Naive B cell (primary cell): ENCODE measurements at regions not wholly inside any gene's neighbourhood (a gene's known extent, or its start where the extent isn't known, plus 50 kb on each side); places are given as distances from the start of the nearest gene placed in this dataset.
A peak's percentile ranks its signal among the peaks of the same experiment; 100 is the strongest.

ENCODE experiments used
- ATAC-seq, 2 donors: fragments of 150-1000 bp; cut with Tn5 transposase; 2 replicates each; pipeline ENCODE4 v1.10.0; 2021; ENCODE audit warnings: low read depth in 2 of 2, mild to moderate bottlenecking in 2 of 2, moderate library complexity in 2 of 2
- DNase-seq: peaks from one replicate; pipeline ENCODE4 v3.0.0; 2022
- H3K27ac Mint-ChIP-seq, 6 donors: one replicate each; pipeline ENCODE4 v1.8.0; 2020 to 2022; ENCODE audit warnings: mild to moderate bottlenecking in 6 of 6, mixed read lengths in 6 of 6, moderate library complexity in 5 of 6, inconsistent platforms in 2 of 6
- H3K27me3 Mint-ChIP-seq, 3 donors: one replicate each; pipeline ENCODE4 v1.8.0; 2021 to 2022; ENCODE audit warnings: mixed read lengths in 3 of 3, mild to moderate bottlenecking in 1 of 3
- H3K36me3 Mint-ChIP-seq, 2 donors: one replicate each; pipeline ENCODE4 v1.8.0; 2020 to 2022; ENCODE audit warnings: mixed read lengths in 2 of 2, inconsistent platforms in 1 of 2, mild to moderate bottlenecking in 1 of 2
- H3K4me1 Mint-ChIP-seq, 3 donors: one replicate each; pipeline ENCODE4 v1.8.0; 2020 to 2022; ENCODE audit warnings: mixed read lengths in 3 of 3, inconsistent platforms in 1 of 3, mild to moderate bottlenecking in 1 of 3, moderate library complexity in 1 of 3
- H3K4me3 Mint-ChIP-seq, 8 donors: one replicate each; pipeline ENCODE4 v1.8.0; 2020 to 2022; ENCODE audit warnings: mild to moderate bottlenecking in 8 of 8, mixed read lengths in 8 of 8, moderate library complexity in 8 of 8, inconsistent platforms in 2 of 8
- H3K9me3 Mint-ChIP-seq, 7 donors: one replicate each; pipeline ENCODE4 v1.8.0; 2020 to 2022; ENCODE audit warnings: mixed read lengths in 7 of 7, mild to moderate bottlenecking in 5 of 7, inconsistent platforms in 2 of 7, moderate library complexity in 1 of 7

GRCh38 chr6:146943664-146944063 is 260.6 kb upstream of the STXBP5 start:
- ATAC-seq: no peak
- Mint-ChIP-seq H3K36me3 (peaks cover 0 to 5% of the 10 kb centered on the region in 2 donors), H3K4me3 (no peak overlapping the region)

DNA sequence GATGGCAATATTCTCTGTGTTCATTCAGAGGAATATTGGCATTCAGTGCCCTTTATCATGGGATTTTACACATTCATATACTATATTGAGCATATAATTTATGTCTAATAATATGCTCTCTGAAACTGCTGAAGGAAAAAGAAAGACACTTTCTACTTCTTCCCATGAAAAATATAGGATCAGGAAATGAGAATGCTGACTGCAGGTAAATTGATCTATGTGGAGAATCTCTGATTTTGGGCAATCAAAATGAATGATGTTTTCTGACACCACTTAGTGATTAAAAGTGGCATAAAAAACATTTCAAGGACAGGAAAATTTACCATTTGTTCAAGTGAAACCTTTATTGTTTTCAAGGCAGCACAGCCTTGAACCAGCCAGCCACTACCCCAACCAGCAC is 260.1 kb upstream of the STXBP5 start:
- peaks cover 0 to 5% of the 10 kb centered on the region in 2 donors for H3K36me3 Mint-ChIP-seq
- peaks cover 0 to 19% (median 6%) of the 10 kb centered on the region in 7 donors for H3K9me3 Mint-ChIP-seq
- peaks cover 0 to 12% (median 0%) of the 10 kb centered on the region in 3 donors for H3K27me3 Mint-ChIP-seq
- no peak for ATAC-seq
- peak overlapping the region in 1 of 6 donors; percentile 2 for H3K27ac Mint-ChIP-seq
- DNase-seq: no peak
- H3K4me3 Mint-ChIP-seq: no peak overlapping the region
- H3K4me1 Mint-ChIP-seq: no peaks in the 10 kb centered on the region

More at GRCh38 chr6:146943664-146944063, 260.6 kb upstream of the STXBP5 start:
- H3K27me3 Mint-ChIP-seq: peaks cover 0 to 12% (median 0%) of the 10 kb centered on the region in 3 donors
- peaks cover 0 to 19% (median 6%) of the 10 kb centered on the region in 7 donors for H3K9me3 Mint-ChIP-seq
- no peak for DNase-seq
- no peak overlapping the region for H3K27ac Mint-ChIP-seq
- H3K4me1 Mint-ChIP-seq: no peaks in the 10 kb centered on the region

DNA sequence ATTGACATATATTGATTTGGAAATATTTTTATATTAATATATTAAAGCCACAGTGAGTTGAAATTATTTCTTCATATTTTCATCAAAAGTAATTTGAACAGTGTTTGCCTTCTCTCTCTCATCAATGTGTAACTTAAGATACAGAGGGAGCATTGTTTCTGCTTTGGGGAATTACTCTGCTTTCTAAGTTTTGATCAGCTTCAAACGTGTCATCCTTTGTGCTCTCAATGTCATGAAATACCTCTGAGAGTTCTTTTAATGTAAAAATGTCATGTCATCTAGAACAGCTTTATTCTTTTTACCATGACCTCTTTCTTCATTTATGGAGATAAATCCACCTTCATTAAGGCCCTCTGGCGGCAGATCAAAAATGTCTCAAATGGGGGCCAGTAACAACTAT is 259.4 kb upstream of the STXBP5 start:
- DNase-seq (no peak), ATAC-seq (no peak)
- Mint-ChIP-seq H3K4me3 (no peak overlapping the region), H3K9me3 (peaks cover 0 to 19% (median 6%) of the 10 kb centered on the region in 7 donors), H3K4me1 (no peaks in the 10 kb centered on the region), H3K36me3 (peaks cover 0 to 5% of the 10 kb centered on the region in 2 donors), H3K27me3 (peaks cover 0 to 12% (median 0%) of the 10 kb centered on the region in 3 donors), H3K27ac (no peak overlapping the region)

GRCh38 chr6:146946559-146946958 is 257.7 kb upstream of the STXBP5 start:
- H3K9me3 Mint-ChIP-seq: peaks cover 0 to 19% (median 5%) of the 10 kb centered on the region in 7 donors
- DNase-seq (no peak), ATAC-seq (no peak)
- peaks cover 0 to 5% of the 10 kb centered on the region in 2 donors for H3K36me3 Mint-ChIP-seq
- H3K4me1 Mint-ChIP-seq: peaks cover 0 to 5% (median 0%) of the 10 kb centered on the region in 3 donors
- peaks cover 0 to 18% (median 8%) of the 10 kb centered on the region in 3 donors for H3K27me3 Mint-ChIP-seq
- no peak overlapping the region for H3K27ac Mint-ChIP-seq
- no peak overlapping the region for H3K4me3 Mint-ChIP-seq

- Mint-ChIP-seq H3K4me1 (peaks cover 0 to 5% (median 0%) of the 10 kb centered on the region in 3 donors), H3K4me3 (no peak overlapping the region), H3K9me3 (peaks cover 0 to 5% (median 0%) of the 10 kb centered on the region in 7 donors), H3K36me3 (no peaks in the 10 kb centered on the region), H3K27me3 (peaks cover 0 to 8% (median 7%) of the 10 kb centered on the region in 3 donors), H3K27ac (no peak overlapping the region)
- ATAC-seq: no peak
- no peak for DNase-seq
Measured at GRCh38 chr6:146948790-146949342, 255.4 kb upstream of the STXBP5 start.

DNA sequence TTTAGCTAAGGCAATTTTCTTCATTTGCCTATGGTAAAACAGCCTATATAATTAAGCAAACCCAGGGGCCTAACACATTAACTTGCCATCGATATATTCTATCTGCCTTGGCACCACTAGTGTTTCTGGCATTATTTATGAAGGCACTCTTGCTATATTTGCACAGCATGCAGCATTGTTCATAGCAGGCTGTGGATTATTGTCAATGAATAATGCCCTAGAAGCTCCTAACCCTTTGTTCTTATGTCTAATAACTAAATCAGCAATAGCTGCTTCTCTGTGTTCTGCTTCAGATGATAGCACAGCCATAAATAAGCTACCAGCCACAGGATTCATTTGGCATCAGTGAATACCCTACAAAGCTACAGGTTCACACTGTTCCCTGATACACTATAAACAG is 254.8 kb upstream of the STXBP5 start:
- Mint-ChIP-seq H3K27ac (no peak overlapping the region), H3K36me3 (no peaks in the 10 kb centered on the region), H3K27me3 (peaks cover 0 to 8% (median 7%) of the 10 kb centered on the region in 3 donors), H3K4me1 (peaks cover 0 to 5% (median 0%) of the 10 kb centered on the region in 3 donors), H3K9me3 (peaks cover 0 to 5% (median 0%) of the 10 kb centered on the region in 7 donors), H3K4me3 (no peak overlapping the region)
- DNase-seq: no peak
- ATAC-seq: no peak

DNA sequence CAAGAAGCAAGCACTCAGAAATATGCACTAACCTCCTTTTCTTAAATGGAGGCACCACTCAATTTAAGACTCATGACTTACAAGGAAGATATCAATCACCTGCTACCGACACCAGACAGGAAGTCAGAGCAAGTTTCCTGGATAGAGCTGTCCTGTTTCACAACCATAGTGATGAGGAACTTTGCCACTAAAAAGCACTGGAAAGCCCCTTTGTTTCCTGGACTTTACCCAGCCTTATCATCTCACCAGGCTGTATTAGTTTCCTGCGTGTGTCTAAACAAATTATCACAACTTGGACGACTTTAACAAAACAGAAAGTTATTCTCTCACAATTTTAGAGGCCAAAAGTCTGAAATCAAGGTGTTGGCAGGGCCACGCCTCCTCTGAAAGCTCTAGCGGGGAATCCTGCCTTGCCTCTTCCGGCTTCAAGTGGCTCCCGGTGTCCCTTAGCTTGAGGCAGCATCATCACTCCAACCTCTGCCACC is 253.8 kb upstream of the STXBP5 start:
- ATAC-seq (no peak), DNase-seq (no peak)
- H3K4me3 Mint-ChIP-seq: no peak overlapping the region
- peaks cover 0 to 5% (median 0%) of the 10 kb centered on the region in 7 donors for H3K9me3 Mint-ChIP-seq
- peaks cover 0 to 5% (median 0%) of the 10 kb centered on the region in 3 donors for H3K4me1 Mint-ChIP-seq
- peaks cover 0 to 8% (median 7%) of the 10 kb centered on the region in 3 donors for H3K27me3 Mint-ChIP-seq
- H3K36me3 Mint-ChIP-seq: no peaks in the 10 kb centered on the region
- no peak overlapping the region for H3K27ac Mint-ChIP-seq

DNA sequence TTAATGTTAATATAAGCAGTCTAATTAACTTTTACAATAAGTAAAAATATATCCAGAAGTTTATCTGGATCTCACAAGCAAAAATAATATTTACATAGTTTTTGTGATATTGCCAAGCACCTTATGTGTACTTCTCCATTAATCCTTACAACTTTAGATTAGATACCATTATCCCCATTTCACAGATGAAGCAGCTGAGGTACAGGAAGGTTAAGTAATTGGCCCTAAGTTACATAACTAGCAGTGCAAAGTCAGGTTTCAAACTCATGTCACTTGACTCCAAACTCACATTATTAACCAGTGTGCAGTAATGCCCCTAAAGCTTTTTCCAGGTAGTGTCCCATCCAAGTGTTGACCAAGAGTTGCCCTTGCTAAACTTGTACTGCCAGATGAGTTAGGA is 248.6 kb upstream of the STXBP5 start:
- H3K4me1 Mint-ChIP-seq: peaks cover 0 to 3% (median 0%) of the 10 kb centered on the region in 3 donors

GRCh38 chr6:146957181-146958093 is 246.8 kb upstream of the STXBP5 start:
- H3K36me3 Mint-ChIP-seq: no peaks in the 10 kb centered on the region
- H3K27me3 Mint-ChIP-seq: no peaks in the 10 kb centered on the region
- peaks cover 0 to 2% (median 0%) of the 10 kb centered on the region in 7 donors for H3K9me3 Mint-ChIP-seq
- H3K4me3 Mint-ChIP-seq: no peak overlapping the region
- no peaks in the 10 kb centered on the region for H3K4me1 Mint-ChIP-seq
- peak overlapping the region in 1 of 6 donors; percentile 89 for H3K27ac Mint-ChIP-seq
- DNase-seq (no peak), ATAC-seq (no peak)

More for the DNA sequence above, 248.6 kb upstream of the STXBP5 start:
- peaks cover 0 to 6% (median 5%) of the 10 kb centered on the region in 3 donors for H3K27me3 Mint-ChIP-seq
- H3K36me3 Mint-ChIP-seq: no peaks in the 10 kb centered on the region
- no peak for DNase-seq
- ATAC-seq: no peak
- no peak overlapping the region for H3K27ac Mint-ChIP-seq
- H3K4me3 Mint-ChIP-seq: no peak overlapping the region
- no peaks in the 10 kb centered on the region for H3K9me3 Mint-ChIP-seq

DNA sequence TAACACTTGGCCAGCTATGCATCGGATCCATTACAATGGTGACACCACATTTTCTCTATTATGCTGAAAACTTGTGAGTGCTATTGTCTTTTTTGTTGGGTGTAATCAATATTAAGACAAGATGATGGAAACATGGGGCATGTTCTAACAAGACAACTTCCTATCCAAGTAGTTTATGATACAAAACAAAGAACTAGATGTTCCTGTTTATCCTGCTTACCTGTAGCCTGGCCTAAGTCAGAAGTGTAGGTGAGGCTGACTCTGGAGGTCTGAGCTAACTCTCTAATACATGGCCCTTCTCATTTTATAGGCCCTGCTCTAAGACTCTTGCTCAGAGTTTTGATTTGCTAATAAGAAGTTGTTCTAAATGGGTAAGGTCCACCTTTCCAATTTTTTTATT is 242.4 kb upstream of the STXBP5 start:
- DNase-seq (no peak), ATAC-seq (no peak)
- Mint-ChIP-seq H3K4me3 (no peak overlapping the region), H3K27me3 (no peaks in the 10 kb centered on the region), H3K4me1 (no peaks in the 10 kb centered on the region), H3K27ac (no peak overlapping the region), H3K9me3 (peaks cover 10 to 30% (median 21%) of the 10 kb centered on the region in 7 donors), H3K36me3 (peaks cover 6 to 16% of the 10 kb centered on the region in 2 donors)

DNA sequence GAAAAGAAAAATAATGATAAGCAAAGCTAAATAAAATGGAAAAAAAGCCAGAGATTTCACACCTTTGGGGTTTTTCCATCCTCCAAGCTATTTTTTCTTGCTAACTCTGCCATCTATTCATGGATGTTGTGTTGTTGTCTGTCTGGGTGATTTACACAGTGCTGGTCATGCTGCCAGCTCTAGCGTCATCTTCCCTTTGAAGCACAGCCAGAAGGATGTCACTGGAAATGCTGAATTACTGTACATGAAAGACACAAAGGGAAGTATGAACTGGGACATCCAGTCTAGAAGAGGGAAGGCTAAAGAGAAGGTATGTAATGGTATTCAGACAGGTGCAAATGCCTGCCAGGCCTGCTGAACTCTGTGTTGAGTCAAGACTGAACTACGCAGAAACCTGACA is 241.9 kb upstream of the STXBP5 start:
- DNase-seq (no peak), ATAC-seq (no peak)
- H3K36me3 Mint-ChIP-seq: peaks cover 6 to 16% of the 10 kb centered on the region in 2 donors
- peaks cover 13 to 34% (median 24%) of the 10 kb centered on the region in 7 donors for H3K9me3 Mint-ChIP-seq
- H3K27me3 Mint-ChIP-seq: no peaks in the 10 kb centered on the region
- no peak overlapping the region for H3K27ac Mint-ChIP-seq
- H3K4me1 Mint-ChIP-seq: no peaks in the 10 kb centered on the region
- no peak overlapping the region for H3K4me3 Mint-ChIP-seq

- H3K36me3 Mint-ChIP-seq: peaks cover 6 to 16% of the 10 kb centered on the region in 2 donors
- DNase-seq: no peak
- H3K9me3 Mint-ChIP-seq: peaks cover 15 to 36% (median 26%) of the 10 kb centered on the region in 7 donors
- no peaks in the 10 kb centered on the region for H3K4me1 Mint-ChIP-seq
- ATAC-seq: no peak
- no peak overlapping the region for H3K27ac Mint-ChIP-seq
- no peak overlapping the region for H3K4me3 Mint-ChIP-seq
- peaks cover 0 to 8% (median 0%) of the 10 kb centered on the region in 3 donors for H3K27me3 Mint-ChIP-seq
Measured at GRCh38 chr6:146965110-146965689, 239.0 kb upstream of the STXBP5 start.

- DNase-seq (no peak), ATAC-seq (no peak)
- H3K27me3 Mint-ChIP-seq: peaks cover 0 to 10% (median 0%) of the 10 kb centered on the region in 3 donors
- H3K36me3 Mint-ChIP-seq: peaks cover 6 to 16% of the 10 kb centered on the region in 2 donors
- H3K27ac Mint-ChIP-seq: no peak overlapping the region
- no peak overlapping the region for H3K4me3 Mint-ChIP-seq
- H3K9me3 Mint-ChIP-seq: peaks cover 15 to 34% (median 25%) of the 10 kb centered on the region in 7 donors
- no peaks in the 10 kb centered on the region for H3K4me1 Mint-ChIP-seq
Measured at GRCh38 chr6:146968041-146968760, 236.0 kb upstream of the STXBP5 start.
